Keratinocyte (primary cell): ENCODE measurements at regions not wholly inside any gene's neighbourhood (a gene's known extent, or its start where the extent isn't known, plus 50 kb on each side); places are given as distances from the start of the nearest gene placed in this dataset.

ENCODE experiments used
- CTCF ChIP-seq, 3 experiments: IDR thresholded peaks in 1 of 3; conservative IDR thresholded peaks in 1 of 3; optimal IDR thresholded peaks in 1 of 3; 2 replicates in 2 of 3; 3 replicates in 1 of 3; pipeline versions ENCODE3 to v1.5.1; 2011; ENCODE audit warnings: low read length in 3 of 3, mild to moderate bottlenecking in 3 of 3, moderate library complexity in 2 of 3, control low read depth in 1 of 3, inconsistent platforms in 1 of 3; ENCODE audit not compliant: insufficient read depth in 2 of 3; ENCODE audit errors: extremely low read depth in 1 of 3
- EZH2 ChIP-seq: IDR thresholded peaks from one replicate; pipeline ENCODE4 v1.6.1; 2012; ENCODE audit warnings: inconsistent platforms, mild to moderate bottlenecking, low read length, moderate library complexity

GRCh38 chr22:23437779-23438178 lies 142.3 kb downstream of the IGLL1 start:
- TF ChIP-seq CTCF (optimal IDR thresholded peaks at IDR 0.05 in 1 of 3, IDR thresholded peaks at IDR 0.05 in 1 of 3, conservative IDR thresholded peaks at IDR 0.05 in 1 of 3; ENCODE audit: extremely low read depth in 1 of 3, insufficient read depth in 2 of 3, low read length in 3 of 3) (no peak), EZH2 (no peak)
